KBM-7 (cell line): ENCODE measurements at regions not wholly inside any gene's neighbourhood (a gene's known extent, or its start where the extent isn't known, plus 50 kb on each side); places are given as distances from the start of the nearest gene placed in this dataset.

ENCODE experiments used
- DNase-seq: peaks from one replicate; pipeline ENCODE4 v3.0.0-alpha.2; 2015
- in situ Hi-C: fragments of 300-500 bp; cut with MboI; formaldehyde crosslinking; loops from 2 replicates; pipeline ENCODE4 v1.14.3; 2020; ENCODE audit warnings: low sequenced_read_pairs, low pct_unique_long_range_greater_than_20kb, mixed read lengths

DNA sequence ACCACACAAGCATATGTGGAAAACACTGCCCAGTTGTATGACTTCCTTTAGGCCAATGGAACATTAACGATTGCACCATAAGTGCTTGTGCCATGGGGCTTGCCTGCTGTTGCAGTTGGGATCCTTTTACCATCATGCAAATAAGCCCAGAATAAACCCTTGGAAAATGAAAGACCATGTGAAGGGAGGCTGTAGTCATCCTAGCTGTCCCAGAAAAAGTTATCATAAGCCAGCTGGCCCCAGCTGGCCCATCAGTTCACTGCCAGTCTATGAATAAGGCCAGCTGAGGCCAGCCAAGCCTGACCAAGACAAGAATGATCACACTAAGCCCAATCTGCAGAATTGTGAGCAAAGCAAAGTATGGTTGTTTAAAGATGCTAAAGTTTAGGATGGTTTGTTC, 253.9 kb upstream of the ARHGAP20 start:
- in situ Hi-C loops = no loop called here
- no peak for DNase-seq

DNA sequence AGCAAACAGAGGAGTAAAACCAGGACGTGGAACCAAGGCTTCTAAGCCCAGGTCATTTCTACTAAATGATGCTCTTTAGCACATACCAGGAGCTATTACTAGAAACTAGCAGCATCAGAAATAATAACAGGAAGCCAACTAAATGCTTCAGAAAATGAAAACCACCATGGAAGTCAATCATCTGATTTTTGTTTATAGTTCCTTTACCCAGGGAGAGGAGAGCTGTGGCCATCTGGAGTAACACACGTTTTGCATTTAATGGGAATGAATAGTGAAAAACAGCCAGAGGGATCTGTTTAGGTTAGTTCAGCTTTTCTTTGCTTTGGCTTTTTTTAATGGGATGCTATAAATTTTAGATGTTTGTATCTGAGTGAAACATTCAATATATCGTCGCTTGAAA, 250.7 kb upstream of the ARHGAP20 start:
- no peak for DNase-seq
- in situ Hi-C loops = no loop called here

GRCh38 chr11:110960167-110960566, 247.9 kb upstream of the ARHGAP20 start:
- in situ Hi-C loops = no loop called here
- DNase-seq = no peak

DNA sequence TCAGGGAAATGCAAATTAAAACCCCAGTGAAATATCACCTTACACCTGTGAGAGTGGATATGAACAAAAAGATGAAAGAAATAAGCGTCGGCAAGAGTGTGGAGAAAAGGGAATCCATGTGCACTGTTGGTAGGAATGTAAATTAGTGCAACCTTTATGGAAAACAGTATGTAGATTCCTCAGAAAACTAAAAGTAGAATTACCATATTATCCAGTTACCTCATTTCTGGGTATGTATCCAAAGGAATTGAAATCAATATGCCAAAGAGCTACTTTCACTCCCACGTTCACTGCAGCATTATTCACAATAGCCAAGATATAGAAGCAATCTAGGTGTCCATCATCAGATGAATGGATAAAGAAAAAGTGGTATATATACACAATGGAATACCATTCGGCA, 246.0 kb upstream of the ARHGAP20 start:
- in situ Hi-C loops = no loop called here
- no peak for DNase-seq

DNA sequence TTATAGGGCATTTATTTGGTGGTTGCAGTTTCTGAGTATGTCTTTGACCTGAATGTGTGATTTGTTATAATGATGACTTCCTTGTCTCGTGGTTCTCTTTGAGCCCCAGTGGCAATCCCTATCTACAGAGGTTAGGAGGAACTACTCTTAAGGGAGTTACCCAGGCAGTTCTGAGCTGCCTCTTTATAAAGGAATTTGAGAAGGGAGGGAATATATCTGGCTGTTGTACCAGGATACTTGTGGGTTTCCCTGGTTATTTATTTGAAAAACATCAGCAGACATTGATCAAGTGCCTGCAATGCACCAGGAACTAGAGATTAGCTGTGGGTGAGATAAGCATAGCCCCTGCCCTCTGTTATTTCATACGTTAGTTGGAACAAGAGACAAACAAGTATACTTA, 243.5 kb upstream of the ARHGAP20 start:
- DNase-seq = no peak
- in situ Hi-C loops = no loop called here

- no peak for DNase-seq
- in situ Hi-C loops = no loop called here
Observed at GRCh38 chr11:110951950-110952503, 239.8 kb upstream of the ARHGAP20 start.

- in situ Hi-C loops = no loop called here
- no peak for DNase-seq
Observed at GRCh38 chr11:110951037-110951949, 239.1 kb upstream of the ARHGAP20 start.

DNA sequence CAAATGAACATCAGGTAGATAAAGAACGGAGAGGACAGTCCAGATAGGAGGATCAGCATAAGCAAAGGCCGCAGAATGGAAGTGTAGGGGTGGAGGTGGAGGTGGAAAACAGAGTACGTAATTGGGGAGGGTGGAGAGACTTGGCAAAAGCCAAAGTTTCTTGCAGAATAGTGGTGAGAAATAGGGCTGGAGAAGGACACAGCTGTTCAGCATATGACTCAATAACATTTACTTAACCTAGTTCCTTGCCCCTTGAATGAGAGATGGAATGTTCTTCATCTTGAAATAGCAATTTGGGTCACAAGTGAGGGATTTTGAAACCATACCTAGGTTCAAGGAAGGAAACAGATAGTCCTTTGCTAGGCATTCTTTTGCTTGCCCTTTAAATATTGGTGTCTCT, 235.9 kb upstream of the ARHGAP20 start:
- in situ Hi-C loops = no loop called here
- DNase-seq = no peak

DNA sequence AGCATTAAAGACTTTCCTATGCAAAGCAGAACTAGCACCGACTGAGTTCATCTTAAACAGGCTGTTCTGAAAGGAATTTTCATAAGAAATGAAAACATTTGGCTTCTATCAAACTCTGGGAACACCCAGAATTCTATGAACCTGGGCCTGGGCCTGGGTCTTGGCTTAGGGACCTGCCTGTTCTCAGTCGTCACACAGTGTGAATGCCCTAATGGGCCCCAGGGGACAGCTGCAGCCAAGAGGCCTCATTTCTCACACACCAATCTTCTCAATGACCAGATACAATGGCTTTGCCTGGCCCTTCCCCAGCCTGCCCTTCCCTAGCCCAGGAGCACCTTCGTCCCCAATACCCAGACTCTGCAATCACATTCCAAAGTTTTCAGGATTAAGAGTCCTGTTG, 234.9 kb upstream of the ARHGAP20 start:
- no peak for DNase-seq
- in situ Hi-C loops = no loop called here

DNA sequence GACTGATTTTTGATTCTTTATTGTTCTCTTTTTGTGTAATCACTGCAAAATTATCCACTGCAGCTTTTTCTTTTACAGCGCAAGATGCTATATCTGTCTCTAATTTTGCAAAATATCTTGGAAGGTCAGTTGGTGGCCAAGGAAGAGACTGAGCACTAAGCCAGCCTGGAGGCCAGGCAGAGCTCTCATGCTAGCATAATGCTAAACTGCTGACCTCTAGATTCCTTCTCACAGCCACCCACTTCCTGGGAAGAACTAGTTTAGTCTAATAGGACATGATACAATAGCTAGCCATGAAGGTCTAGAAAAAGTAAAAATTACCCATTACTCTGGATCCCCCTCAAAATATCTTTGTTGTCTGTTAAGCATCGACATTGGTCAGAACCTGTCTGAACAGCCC, 227.2 kb upstream of the ARHGAP20 start:
- DNase-seq = no peak
- in situ Hi-C loops = no loop called here

DNA sequence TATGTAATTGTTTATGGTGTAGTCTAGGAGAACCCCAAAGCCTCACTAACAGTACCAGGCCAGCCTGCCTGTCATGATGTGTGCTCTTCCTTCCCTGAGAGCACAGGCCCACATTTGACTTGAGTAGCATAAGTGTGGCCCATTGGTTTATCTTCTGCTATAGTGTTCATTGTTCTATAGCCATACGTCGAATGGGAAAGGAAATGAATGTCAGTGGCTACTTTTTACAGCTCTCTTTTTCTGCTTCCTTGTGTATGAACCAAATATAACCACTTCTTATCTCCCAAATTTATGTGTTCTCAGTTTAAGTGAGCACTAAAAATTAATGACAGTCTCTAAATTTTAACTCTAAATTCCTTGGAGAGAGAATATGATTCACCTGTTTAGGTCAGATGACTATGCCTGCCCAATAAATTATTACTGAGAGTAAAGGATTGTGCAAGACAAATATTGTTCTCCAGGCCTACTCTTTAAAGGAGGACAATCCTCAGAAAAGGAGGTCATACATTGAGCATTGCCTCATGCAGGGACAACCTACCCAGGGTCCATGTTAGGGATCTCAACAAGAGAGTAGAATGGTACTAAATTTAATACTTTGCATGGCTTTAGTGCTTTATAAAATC, 222.9 kb upstream of the ARHGAP20 start:
- in situ Hi-C loops = no loop called here
- DNase-seq = no peak

DNA sequence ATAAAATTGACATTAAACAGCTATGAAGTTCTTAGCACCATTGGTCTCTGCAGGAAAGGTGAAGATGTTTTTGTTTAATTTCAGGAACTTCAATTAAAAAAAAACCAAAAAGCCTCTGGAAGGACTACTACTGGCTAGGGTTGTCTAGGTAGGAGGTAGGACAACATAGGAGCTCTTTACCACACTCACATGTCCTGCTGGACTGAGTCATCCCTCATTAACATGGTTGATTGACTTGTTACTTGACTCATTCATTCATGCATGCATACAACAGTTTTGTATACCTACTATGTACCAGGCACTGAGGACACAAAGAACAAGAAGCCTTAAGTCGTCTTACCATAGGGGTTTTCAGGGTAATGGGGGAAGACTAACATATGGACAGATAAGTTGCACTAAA, 216.9 kb upstream of the ARHGAP20 start:
- in situ Hi-C loops = no loop called here
- DNase-seq = no peak

GRCh38 chr11:110928391-110928790, 216.2 kb upstream of the ARHGAP20 start:
- in situ Hi-C loops = no loop called here
- DNase-seq = no peak

DNA sequence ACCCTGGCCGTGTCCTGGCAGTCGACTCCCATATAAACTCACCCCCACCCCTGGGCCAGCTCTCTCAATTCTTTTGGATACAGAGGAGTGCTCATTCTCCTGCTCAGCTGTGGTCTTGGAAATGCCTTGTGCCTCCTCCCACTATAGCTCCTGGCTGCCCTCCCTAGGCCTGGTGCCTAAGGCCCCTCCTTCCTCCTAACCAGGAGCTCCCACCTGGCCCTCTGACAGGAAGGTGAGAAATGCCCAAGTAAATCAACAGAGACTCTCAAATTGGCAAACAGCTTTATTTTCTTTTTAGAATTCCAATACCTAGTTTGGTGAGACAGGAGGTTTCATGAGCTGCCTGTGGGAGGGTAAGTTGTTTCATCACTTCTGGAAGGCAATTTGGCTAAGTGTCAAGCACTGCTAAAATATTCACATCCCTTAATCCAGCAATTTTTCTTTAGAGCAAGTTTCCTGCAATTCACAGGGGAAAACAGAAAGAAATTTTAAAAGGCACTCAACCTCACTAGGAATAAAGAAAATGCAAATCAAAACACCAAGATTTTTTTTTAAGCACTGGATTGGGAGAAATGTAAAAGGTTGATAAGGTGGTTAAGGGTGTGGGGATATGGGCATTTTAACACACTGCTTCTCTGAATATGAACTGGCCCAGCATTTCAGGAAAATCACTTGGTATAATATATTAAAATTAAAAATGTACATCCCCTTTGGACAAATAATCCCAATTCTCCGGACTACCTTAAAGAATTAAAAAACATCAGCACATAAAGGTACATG, 209.7 kb upstream of the ARHGAP20 start:
- DNase-seq = no peak
- in situ Hi-C loops = no loop called here

DNA sequence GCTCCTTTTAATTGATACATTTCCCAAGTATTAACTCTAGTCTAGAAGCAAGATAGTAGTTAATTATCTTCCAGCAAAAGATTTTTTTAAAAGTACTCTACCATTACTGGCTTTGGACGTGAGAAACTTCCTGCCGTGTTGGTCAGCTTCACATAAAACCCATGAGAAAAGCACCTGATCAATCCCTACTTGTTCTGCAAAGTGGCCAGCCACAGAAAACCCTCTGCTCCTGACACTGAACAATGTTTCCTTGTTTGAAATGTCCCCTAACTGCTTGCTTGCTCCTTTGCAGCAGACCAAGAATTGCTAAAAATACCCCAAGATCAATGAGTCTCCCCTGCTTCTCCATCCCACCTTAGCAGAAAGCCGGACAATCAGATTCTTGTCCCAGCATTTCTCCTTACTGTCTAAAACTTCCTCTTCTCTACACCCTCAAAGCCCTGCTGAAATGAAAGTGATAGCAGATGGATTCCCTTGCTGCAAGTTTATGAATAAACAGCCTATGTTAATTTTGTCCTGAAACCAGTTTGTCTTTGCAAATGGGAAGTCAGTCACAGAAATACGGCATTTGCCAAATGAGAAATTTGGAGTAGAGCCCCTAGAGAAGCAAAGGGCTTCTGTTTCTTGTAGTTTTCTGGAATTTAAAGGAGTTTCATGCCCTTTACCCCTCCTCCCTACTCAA, 207.1 kb upstream of the ARHGAP20 start:
- DNase-seq = no peak
- in situ Hi-C loops = no loop called here

DNA sequence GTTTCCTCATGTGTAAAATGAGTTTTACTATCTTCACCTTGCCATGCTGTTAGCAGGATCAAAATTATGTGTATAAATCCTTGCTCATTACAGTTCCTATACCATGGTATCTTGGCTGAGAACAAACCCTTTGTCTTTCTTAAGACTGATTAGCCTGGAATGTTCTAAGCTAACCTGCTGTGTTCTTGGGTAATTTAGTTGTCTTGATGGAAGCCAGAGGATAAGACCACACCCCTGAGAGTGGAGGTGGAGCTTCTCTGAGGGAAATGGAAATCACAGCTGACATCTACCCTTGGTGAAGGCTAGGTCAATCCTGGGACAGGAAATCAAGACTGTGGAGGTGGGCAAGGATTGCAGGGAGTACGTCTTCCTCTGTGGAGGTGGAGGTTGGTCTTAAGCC, 206.1 kb upstream of the ARHGAP20 start:
- no peak for DNase-seq
- in situ Hi-C loops = no loop called here

- in situ Hi-C loops = no loop called here
- no peak for DNase-seq
Observed at GRCh38 chr11:110912437-110912836, 200.2 kb upstream of the ARHGAP20 start.

- DNase-seq = no peak
Observed at GRCh38 chr11:110910384-110910783, 198.1 kb upstream of the ARHGAP20 start.

GRCh38 chr11:110909336-110909735, 197.1 kb upstream of the ARHGAP20 start:
- in situ Hi-C loops = no loop called here

More at GRCh38 chr11:110910384-110910783, 198.1 kb upstream of the ARHGAP20 start:
- in situ Hi-C loops = no loop called here

More at GRCh38 chr11:110909336-110909735, 197.1 kb upstream of the ARHGAP20 start:
- DNase-seq = no peak
